Epidermal melanocyte (primary cell): ENCODE measurements at regions not wholly inside any gene's neighbourhood (a gene's known extent, or its start where the extent isn't known, plus 50 kb on each side); places are given as distances from the start of the nearest gene placed in this dataset.

Experiments used
- DNase-seq: peaks from one replicate; pipeline ENCODE4 v3.0.0; 2011; ENCODE audit warnings: low spot score; ENCODE audit not compliant: insufficient read length

DNA sequence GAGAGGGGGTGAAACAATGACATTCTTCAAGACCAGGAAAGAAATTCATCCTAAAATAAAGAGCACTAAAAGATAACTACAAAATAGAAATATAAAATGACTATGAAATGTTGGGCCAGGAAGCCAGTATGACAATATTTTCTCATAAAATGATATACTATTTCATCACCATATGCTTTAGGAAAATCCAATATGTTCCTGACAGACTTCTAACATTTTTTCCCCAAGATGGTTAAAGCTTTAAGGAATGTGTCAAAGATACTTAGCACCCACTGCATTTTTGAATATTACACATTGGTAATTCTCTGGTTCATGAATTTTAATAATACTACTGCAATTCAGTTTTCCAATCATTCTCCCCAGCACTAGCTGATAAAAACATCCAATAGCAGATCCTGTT, 87.7 kb upstream of the PLEKHG7 start:
- DNase-seq = no peak

DNA sequence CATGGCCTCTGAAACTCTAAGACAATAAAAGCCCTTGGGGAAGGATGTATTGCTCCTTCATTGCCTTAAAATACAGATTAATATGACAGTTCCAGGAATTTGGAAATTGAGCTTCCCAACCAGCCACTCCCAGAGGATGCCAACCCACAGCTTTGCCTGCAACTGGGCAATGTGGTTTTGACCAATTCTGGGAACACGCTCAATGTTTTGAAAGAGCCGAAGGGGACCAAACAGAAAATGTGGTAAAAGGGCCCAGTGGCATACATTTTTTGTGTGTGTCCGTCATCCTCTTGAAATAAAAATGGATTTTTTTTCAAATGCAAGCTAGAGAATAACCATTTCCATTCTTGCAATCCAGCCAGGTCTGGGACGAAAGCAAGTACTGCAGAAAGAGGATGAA, 88.3 kb upstream of the PLEKHG7 start:
- DNase-seq = peak; percentile 41

DNA sequence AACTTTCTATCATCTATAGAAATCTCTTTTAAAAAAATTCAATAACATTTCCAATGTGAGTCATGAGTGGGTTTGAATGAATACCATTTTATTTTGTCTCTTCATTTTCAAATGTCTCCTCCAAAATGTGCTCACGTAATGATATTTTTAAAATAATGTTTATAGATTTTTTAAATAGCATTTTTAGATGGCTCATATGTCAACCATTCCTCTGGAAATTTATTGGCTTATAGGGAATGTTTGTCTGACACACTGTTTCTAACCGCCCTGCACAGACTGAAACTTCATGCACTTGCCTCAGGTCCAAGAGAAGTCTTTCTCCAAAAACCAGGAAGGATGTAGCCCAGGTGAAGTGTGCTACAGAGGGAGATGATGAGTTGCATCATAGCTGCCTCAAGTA, 88.8 kb upstream of the PLEKHG7 start:
- DNase-seq = no peak

DNA sequence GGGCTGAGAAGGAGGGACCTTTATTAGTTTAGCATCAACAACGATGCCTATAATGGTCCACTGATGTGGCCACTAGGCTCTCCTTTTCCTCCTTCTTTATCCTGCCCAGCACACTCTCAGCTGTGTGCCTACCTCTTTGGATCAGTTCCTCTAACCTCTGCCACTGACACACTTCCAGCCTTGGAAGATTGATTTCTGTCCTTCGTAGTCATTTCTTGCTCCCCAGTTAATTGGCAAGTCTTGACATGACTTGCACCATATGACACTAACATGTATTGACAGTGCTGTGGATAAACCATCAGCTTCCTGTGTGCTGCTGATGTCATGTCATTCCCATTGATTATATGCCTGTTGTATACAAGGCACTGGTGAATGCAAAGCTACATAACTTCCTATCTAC, 90.2 kb upstream of the PLEKHG7 start:
- no peak for DNase-seq

DNA sequence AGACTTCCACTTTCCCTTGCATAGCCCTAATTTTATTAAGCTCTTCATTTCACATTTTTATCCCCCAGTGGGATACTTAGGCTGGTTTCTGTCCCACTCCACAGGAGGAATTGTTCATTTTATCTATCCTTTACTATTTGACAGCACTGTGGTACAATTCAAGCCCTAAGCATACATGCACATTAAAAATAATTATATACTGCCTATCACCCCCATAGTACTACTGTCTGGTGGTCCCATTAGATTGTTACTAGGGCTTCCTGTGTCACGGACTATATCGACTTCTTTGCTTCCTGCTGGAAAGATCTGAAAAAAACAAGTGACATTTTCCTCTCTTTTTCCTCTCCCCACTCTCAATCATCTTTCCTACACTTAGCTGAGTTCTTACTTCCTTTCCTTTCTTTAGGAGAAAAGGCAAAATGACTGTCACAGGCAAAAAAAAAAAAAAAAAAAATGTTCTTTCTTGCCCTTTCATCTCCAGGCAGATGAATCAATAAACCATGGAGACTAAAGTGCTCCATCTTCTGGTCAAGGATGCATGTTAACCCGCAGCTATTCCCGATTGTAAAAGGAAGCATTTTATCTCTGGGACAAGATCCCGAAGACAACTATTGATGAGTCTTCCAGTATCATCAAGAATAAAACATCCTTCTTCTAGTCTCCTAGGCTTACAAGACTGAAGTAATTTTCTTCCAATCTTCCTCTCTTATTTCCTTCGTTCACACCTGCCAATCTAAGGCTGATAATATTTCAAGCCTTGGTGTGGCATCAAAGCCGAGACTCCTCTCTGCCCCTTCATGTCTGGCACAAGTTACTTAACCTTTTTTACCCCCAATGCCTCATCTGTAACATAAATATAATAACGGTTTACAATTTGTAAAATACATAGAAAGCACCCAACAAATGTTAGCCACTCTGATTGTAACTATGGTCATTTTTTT, 94.4 kb upstream of the PLEKHG7 start:
- peak; percentile 38 for DNase-seq

DNA sequence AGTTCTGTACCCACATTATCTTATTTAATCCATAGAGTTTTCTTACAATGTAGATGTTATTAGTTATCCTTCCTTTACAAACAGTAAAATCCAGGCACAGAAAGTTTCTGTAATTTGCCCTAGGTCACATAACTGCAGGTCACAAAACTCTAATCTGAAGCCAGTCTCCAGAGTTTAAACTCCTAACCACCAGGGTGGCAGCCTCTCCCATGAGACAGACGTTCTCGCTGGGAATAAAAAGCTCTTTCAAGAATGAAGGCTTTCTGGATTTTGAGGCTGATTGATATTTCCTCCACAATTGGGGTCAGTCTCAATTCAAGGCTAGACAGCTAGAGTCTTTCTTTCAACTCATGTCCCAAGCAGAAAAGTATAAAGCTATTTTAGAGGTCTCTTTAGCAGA, 95.8 kb upstream of the PLEKHG7 start:
- DNase-seq = no peak

DNA sequence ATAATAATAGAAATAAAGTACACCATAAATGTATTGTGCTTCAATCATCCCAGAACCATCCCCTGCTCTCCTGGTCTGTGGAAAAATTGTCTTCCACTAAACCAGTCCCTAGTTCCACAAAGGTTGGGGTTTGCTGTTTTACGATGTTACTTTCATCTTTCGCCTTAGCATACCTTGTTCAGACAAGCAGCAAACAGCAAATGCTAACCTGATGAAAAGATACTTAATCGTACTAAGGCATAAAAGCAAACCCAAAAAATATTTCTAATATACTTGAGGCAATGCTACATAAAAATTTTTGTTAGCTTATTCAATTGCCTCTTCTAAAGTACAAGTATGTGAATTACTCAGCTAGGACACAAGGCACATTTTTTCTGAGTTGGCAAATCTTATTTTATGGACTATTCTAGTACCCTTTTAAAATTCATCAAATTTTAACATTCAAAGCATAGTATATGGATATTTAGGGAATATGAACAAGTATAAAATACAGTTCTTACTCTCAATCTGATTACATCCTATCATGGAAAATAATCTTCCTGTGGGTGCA, 97.1 kb upstream of the PLEKHG7 start:
- no peak for DNase-seq

DNA sequence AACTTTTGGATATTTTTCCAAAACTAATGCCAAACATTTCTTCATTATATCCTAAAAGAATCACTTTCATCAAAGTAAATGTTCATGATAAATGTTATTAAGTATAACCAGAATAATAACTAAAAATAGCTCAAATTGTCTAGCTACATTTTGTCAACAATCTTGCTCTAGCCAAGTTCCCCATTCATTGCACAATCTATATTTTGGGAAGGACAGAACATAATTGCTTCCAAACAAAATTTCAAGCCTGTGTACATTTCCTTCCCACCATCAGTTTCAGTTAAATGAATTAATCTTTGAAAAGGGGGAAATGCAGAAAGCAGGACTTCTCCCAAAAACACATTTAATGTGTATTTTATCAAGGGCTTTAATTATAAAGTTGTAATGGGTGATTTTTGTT, 98.0 kb upstream of the PLEKHG7 start:
- DNase-seq = no peak

DNA sequence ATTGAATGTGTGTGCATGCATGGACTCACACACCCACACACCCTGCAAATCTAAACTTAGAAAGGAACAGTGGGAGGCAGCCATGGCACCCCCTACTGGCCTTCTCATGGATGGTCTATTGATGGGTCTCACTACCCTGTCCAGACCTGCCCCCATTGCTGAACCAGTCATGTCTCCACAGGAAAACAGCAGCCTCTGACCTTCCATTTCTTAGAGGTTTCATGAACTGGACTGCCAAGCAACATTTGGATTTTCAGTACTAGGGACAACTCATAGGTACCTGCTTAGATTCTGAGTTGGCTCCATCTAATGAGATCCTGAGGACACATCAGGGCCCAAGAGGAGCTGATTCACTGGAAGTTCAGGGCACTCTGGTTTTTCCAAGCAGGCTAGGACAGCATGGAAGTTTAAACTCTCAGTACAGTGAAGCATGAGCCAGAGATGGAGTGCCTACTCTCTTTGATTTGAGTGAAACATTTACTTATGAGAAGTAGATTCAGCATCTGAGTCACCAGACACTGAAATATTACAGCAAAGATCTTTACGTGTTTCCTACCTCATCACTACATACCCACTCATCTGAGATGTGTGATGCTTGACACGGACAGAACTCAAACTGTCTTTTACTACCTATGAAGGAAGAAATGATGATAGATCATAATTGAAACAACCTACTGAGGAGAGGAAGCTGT, 98.9 kb upstream of the PLEKHG7 start:
- DNase-seq = no peak

DNA sequence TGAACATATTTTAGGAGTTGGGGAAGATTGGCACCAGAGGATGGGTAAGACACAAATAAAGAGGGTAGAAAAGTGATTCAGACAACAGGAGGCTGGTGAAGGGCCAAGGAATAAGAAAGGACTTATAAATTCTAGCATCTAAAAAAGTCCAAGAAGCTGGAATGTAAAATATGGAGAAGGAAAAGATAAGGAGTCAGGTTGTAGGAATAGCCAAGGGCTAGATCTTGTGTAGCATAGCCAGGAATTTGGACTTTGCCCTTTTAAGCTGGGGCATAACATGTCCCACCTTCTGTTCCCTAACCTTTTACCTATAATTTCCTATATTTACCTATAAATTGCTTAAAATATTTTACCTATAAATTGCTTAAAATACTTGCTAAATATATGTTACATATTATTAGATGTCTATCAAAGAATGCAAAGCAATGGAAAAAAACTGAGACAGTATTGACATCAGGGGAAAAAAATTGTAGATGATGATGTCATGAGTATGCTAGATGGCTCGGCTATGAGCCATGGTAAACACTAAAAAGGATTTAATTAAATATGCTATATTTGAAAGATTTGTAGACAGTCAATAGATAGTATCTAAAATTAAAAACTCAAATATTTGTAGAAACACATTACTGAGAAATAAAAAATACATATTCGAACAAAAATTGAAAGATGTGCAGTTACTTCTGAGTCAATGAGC, 99.7 kb upstream of the PLEKHG7 start:
- no peak for DNase-seq

DNA sequence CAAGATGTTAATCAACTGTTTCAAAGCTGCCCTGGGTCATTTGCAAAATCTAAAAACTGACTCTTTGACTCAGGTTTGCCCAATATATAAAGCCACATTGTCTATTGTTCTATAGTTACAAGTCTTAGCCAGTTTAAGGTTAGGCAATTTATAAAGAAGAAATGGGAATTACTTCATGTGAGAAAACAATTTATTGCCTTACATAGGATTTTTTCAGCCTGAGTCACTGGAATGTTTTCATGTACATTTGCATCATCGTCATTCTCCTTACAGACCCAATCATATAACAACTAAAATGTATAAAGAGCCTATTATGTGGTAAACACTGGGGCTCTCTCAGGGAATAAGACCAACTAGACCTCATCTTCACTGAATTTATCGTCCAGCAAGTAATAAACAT, 100.3 kb upstream of the PLEKHG7 start:
- no peak for DNase-seq

DNA sequence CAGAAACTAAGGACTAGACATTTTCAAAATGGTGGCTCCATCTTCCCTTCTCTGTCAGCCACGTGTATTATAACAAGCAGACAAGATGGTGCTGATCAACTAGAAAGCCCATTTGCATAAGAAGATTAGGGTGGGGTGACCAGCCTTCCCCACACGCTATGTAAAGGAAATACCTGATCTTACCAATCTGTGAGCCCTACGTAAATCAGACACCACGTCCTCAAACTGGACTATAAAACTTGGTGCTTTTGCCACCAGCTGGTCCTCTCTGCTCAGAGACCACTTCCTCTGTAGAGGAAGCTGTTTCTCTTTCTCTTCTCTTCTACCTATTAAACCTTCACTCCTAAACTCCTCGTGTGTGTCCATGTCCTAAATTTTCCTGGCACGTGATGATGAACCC, 101.1 kb upstream of the PLEKHG7 start:
- no peak for DNase-seq

DNA sequence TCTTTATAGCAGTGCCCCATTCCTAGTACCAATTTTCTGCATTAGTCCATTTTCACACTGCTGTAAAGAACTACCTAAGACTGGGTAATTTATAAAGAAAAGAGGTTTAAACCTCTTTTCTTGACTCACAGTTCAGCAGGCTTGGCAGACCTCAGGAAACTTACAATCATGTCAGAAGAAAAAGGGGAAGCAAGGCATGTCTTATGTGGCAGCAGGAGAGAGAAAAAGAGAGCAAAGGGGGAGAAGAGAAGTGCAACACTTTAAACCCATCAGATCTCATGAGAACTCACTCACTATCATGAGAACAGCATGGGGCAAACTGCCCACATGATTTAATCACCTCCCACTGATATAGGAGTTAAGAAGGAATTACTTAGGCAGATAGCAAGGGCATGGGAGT, 101.6 kb upstream of the PLEKHG7 start:
- no peak for DNase-seq

DNA sequence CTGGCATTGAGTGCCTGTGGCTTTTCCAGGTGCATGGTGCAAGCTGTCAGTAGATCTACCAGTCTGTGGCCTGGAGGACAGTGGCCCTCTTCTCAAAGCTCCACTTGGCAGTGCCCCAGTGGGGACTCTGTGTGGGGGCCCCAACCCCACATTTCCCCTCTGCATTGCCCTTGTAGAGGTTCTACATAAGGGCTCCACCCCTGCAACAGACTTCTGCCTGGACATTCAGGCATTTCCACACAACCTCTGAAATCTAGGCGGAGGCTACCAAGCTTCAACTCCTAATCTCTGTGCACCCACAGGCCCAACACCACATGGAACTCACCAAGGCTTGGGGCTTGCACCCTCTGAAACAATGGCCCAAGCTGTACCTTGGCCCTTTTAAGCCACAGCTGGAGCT, 102.7 kb upstream of the PLEKHG7 start:
- no peak for DNase-seq

DNA sequence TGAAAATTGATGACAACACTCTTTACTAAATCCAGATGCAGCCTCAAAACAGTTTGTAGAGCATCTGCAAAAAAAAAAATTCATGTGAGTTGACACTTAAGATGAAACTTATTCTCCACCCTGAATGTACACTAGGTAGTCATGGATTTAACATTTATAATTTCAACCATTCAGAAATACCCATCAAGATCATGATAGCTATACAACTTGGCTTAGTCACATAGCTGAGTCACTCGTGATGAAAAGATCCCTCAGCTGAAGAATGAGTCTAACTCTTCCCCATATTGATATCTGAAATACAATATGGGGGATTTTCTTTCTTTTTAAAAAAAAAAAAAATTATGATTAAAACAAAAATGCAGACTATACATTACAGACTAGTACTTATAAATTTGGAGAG, 104.8 kb upstream of the PLEKHG7 start:
- DNase-seq = no peak

DNA sequence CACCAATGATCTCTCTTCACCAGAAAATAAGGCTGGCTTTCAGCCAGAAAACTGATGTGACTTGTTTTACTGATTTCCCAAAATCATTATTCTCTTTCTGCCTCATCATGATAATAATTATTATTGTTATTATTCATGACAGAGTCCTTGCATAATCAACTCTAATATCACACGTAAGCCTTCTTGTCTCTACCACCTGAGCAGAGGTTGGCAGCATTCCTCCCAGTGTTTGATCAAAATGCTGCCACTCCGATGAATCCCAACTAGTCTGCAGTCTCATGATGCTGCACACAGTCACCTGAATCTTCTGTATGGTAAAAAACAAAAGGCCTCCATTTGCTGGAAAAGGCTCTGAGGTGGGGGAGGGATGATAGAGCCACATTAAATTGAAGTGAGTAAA, 105.7 kb upstream of the PLEKHG7 start:
- DNase-seq = no peak

DNA sequence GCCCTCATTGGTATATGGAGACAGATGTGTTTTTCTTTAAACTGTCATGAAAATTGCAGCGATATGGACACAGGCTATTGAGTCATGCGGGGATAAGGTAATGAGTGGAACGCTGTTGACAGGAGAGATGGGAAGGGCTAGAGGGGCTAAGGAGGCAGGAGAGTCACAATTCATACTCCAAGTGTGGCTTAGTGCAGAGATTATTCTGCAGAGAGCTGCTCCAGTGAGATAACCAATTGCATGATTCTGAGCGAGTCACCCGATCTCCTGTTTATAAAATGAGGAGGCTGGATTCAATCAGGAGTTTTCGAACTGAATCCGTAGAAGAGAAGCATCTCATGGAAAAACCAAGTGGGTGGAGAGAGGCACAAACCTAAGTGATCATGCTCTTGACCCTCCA, 106.4 kb upstream of the PLEKHG7 start:
- DNase-seq = no peak

DNA sequence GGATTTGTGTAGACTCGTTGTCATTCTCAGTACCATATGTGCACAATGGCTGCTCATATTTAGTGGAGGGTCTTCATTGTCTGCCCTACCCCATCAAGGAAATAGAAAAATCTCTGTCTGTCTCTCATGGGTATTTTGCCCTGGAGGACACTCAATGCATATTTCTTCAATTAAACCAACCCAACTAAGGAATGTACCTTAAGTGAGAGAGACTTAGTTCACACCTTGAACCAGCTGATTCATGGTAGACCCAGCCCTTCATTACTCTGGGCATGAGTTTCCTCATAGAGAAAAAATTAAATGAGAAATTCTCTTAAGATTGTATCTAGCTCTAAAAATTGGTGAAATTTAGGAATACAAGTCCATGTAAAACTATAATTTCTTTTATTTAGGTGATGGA, 107.1 kb upstream of the PLEKHG7 start:
- DNase-seq = no peak

DNA sequence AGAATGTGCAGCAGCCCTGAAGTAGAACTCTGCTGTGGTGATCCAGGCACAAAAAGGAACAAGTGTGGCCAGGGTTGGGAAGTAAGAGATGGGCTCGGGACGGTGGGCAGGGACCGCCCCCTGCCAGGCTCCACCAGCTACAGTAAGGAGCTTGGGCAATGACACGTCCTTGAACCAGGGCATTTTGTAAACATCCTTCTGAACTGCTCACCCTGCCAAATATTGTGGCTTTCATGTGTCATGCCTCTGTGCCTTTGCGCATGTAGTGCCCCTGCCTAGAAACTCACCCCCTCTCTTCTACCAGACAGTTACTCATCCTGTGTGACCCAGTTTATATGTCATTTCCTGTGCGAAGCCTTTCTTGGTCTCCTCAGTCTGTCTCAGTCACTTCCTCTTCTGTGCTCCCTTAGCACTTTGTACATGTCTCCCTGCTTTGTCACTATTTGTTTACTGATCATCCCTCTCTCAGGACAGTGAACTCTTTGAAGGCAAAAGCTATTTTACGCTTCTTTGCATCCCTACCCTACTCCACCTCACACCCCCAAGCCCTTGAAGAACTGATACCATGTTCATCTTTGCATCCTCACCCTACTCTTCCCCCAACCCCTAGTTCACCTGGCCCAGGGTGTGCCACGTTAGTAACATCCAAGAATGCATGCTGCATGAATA, 108.9 kb upstream of the PLEKHG7 start:
- no peak for DNase-seq

DNA sequence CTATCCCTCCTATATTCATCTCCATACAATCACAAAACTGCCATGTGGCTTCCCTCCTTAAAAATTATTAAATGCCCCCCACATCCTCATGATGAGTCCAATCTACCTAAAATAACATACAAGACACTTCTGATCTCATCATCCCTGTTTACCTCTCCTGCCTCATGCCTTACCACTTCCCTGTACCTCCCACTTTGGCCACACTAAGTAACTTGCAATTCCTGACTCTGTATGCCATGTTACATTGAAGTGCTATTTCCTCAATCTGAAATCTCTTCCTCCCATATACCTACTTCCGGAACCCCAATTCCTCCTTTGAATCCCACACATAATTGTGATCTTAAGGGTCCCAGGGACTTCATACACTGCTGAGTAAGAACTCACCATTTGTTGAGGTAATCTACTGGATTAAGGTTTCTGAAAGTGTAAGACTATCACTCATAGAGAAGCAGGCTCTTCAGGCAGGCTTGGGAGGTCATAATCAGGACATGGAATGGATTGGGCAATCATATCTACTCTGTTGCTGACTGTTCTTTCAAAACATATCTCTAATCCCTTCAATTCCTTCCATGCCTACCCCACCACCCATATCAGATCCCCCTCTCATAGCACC, 117.6 kb upstream of the PLEKHG7 start:
- no peak for DNase-seq

DNA sequence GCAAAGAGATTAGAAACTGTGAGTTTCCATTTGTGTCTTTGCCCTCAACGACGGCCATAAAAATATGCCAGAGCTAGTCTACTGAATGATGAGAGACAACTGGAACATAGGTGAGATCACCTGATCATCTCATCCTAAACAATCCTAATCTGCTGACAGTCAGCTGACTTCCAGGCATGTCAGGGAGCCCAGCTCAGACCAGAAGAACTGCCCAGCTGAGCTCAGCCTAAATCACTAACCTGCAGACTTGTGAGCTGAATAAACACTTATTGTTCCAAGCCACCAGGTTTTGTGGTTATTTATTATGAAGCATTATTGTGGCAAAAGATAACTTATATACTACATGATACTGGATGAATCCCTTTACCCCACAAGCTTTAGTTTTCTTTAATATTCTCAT, 118.9 kb upstream of the PLEKHG7 start:
- no peak for DNase-seq
